Ishikawa (cell line): ENCODE measurements at regions not wholly inside any gene's neighbourhood (a gene's known extent, or its start where the extent isn't known, plus 50 kb on each side); places are given as distances from the start of the nearest gene placed in this dataset.

ENCODE experiments used
- CEBPB ChIP-seq: IDR thresholded peaks from 2 replicates; pipeline ENCODE4 v1.6.1; 2012
- CREB1 ChIP-seq: IDR thresholded peaks from 2 replicates; pipeline ENCODE4 v1.6.1; 2012; ENCODE audit warnings: low read depth
- EGR1 ChIP-seq: IDR thresholded peaks from 2 replicates; pipeline ENCODE4 v1.6.1; 2012
- EP300 ChIP-seq: IDR thresholded peaks from 2 replicates; pipeline ENCODE4 v1.6.1; 2012; ENCODE audit warnings: borderline replicate concordance
- FOXM1 ChIP-seq: IDR thresholded peaks from 2 replicates; pipeline ENCODE4 v1.6.1; 2012; ENCODE audit warnings: low read depth, borderline replicate concordance
- MAX ChIP-seq: IDR thresholded peaks from 2 replicates; pipeline ENCODE4 v1.6.1; 2012
- NFIC ChIP-seq: IDR thresholded peaks from 2 replicates; pipeline ENCODE4 v1.6.1; 2012
- RAD21 ChIP-seq: IDR thresholded peaks from 2 replicates; pipeline ENCODE4 v1.6.1; 2012; ENCODE audit warnings: low read depth
- REST ChIP-seq: IDR thresholded peaks from 2 replicates; pipeline ENCODE4 v1.6.1; 2012; ENCODE audit warnings: low read depth, mild to moderate bottlenecking
- TAF1 ChIP-seq: IDR thresholded peaks from 2 replicates; pipeline ENCODE4 v1.6.1; 2012; ENCODE audit warnings: low read depth, mild to moderate bottlenecking
- TCF12 ChIP-seq: IDR thresholded peaks from 2 replicates; pipeline ENCODE4 v1.6.1; 2012; ENCODE audit warnings: low read depth
- TEAD4 ChIP-seq: IDR thresholded peaks from 2 replicates; pipeline ENCODE4 v1.6.1; 2012
- USF1 ChIP-seq: IDR thresholded peaks from 2 replicates; pipeline ENCODE4 v1.6.1; 2012
- YY1 ChIP-seq: IDR thresholded peaks from 2 replicates; pipeline ENCODE4 v1.6.1; 2012; ENCODE audit warnings: low read depth
- ZBTB7A ChIP-seq: IDR thresholded peaks from 2 replicates; pipeline ENCODE4 v1.6.1; 2012; ENCODE audit warnings: low read depth

- no peak for TF ChIP-seq MAX
- TF ChIP-seq CEBPB, result no peak
- TF ChIP-seq TAF1, result no peak
- no peak for TF ChIP-seq EP300
- no peak for TF ChIP-seq YY1
- no peak for TF ChIP-seq TCF12
- no peak for TF ChIP-seq REST
- TF ChIP-seq USF1, result no peak
- no peak for TF ChIP-seq FOXM1
These were observed 149.0 kb downstream of the ADCYAP1 start for GRCh38 chr18:1053331-1054315.

- TF ChIP-seq REST (no peak), NFIC (no peak), CREB1 (no peak), TEAD4 (no peak), MAX (no peak), EP300 (no peak), TAF1 (no peak), EGR1 (no peak)
These were observed 151.7 kb downstream of the ADCYAP1 start for GRCh38 chr18:1056404-1056803.

- TF ChIP-seq USF1, result no peak
- TF ChIP-seq CREB1, result no peak
- TF ChIP-seq RAD21, result no peak
- no peak for TF ChIP-seq ZBTB7A
- no peak for TF ChIP-seq YY1
- no peak for TF ChIP-seq FOXM1
- no peak for TF ChIP-seq MAX
- no peak for TF ChIP-seq EP300
- no peak for TF ChIP-seq REST
- TF ChIP-seq EGR1, result no peak
- TF ChIP-seq TEAD4, result no peak
- no peak for TF ChIP-seq CEBPB
- no peak for TF ChIP-seq NFIC
- no peak for TF ChIP-seq TAF1
- TF ChIP-seq TCF12, result no peak
These were observed 152.7 kb downstream of the ADCYAP1 start for GRCh38 chr18:1057367-1057766.

GRCh38 chr18:1062588-1062987 is 157.9 kb downstream of the ADCYAP1 start:
- TF ChIP-seq RAD21, result peak; percentile 35
- TF ChIP-seq CREB1, result no peak

GRCh38 chr18:1075322-1075721 is 170.7 kb downstream of the ADCYAP1 start:
- TF ChIP-seq CREB1 (no peak), NFIC (no peak), USF1 (no peak), EP300 (no peak), EGR1 (no peak), CEBPB (no peak), TCF12 (no peak), TAF1 (no peak), TEAD4 (no peak)
